HepG2 (cell line): ENCODE measurements at regions not wholly inside any gene's neighbourhood (a gene's known extent, or its start where the extent isn't known, plus 50 kb on each side); places are given as distances from the start of the nearest gene placed in this dataset.

Experiments
- ATAC-seq: fragments of 200-7000 bp; cut with Tn5 transposase; 3 replicates; pipeline ENCODE4 v1.9.1; 2020; ENCODE audit warnings: mild to moderate bottlenecking, moderate library complexity
- BruUV-seq: library from RNA; stranded (reverse); fragments of 400-500 nt; replicated peaks from 2 replicates; lab custom pipeline; 2021; lab: Mats Ljungman, UMichigan
- CTCF ChIA-PET: fragments of 300-600 bp; formaldehyde crosslinking; extraction: SDS; loops from one replicate; lab custom pipeline; 2021; ENCODE audit warnings: low total read pairs, inconsistent platforms, low intra/inter-chr PET ratio; lab: Yijun Ruan, JAX
- POLR2A ChIA-PET: fragments of 350-600 bp; sonication (Branson Sonifier 250); formaldehyde crosslinking; loops from one replicate; lab custom pipeline; 2020; ENCODE audit warnings: antibody characterized with exemption, inconsistent platforms; lab: Yijun Ruan, JAX
- DNase-seq: peaks from one replicate; pipeline ENCODE4 v3.0.0-alpha.2; 2015; ENCODE audit warnings: low spot score
- FAIRE-seq: peaks from 3 replicates; lab custom pipeline; 2011; peaks lifted over from hg19 to GRCh38; lab: Jason Lieb, UNC
- H2AFZ ChIP-seq: one replicate; pipeline ENCODE4 v1.6.1; 2011; ENCODE audit warnings: low read length, inconsistent platforms
- H3K27ac ChIP-seq: fragments of 300-600 bp; 3 replicates; pipeline ENCODE4 v1.8.0; 2011; ENCODE audit warnings: mixed run types, mild to moderate bottlenecking, mixed read lengths, low read length, inconsistent platforms; ENCODE audit not compliant: insufficient read depth; ENCODE audit errors: extremely low read length
- H3K27me3 ChIP-seq, 2 experiments: fragments of 200-600 bp in 1 of 2; 2 replicates in 1 of 2; 3 replicates in 1 of 2; pipeline versions ENCODE4 v1.6.0 to v1.8.0; 2011; ENCODE audit warnings: low read length in 2 of 2, mild to moderate bottlenecking in 2 of 2, moderate library complexity in 2 of 2, inconsistent platforms in 1 of 2; ENCODE audit not compliant: insufficient read depth in 2 of 2, control insufficient read depth in 1 of 2
- H3K36me3 ChIP-seq, 2 experiments: fragments of 200-600 bp in 1 of 2; replicated peaks in 1 of 2; 2 replicates in 1 of 2; 3 replicates in 1 of 2; pipeline versions ENCODE4 v1.5.1 to v1.8.0; 2011; ENCODE audit warnings: low read length in 2 of 2, inconsistent platforms in 1 of 2; ENCODE audit not compliant: insufficient read depth in 2 of 2, control insufficient read depth in 1 of 2
- H3K4me1 ChIP-seq: 2 replicates; pipeline ENCODE4 v1.5.1; 2012; ENCODE audit warnings: low read length, inconsistent platforms; ENCODE audit not compliant: insufficient read depth
- H3K4me2 ChIP-seq: 2 replicates; pipeline ENCODE4 v1.6.0; 2011; ENCODE audit warnings: low read depth, low read length, inconsistent platforms
- H3K4me3 ChIP-seq, 3 experiments: fragments of 200-600 bp in 1 of 3; sonication (generic), shearing (Covaris generic) in 1 of 3; replicated peaks in 1 of 3; 2 replicates each; pipeline ENCODE4 v1.5.1; 2011 to 2016; ENCODE audit warnings: low read length in 3 of 3, inconsistent platforms in 2 of 3, low read depth in 2 of 3, mild to moderate bottlenecking in 2 of 3, control low read depth in 1 of 3, mixed read lengths in 1 of 3; ENCODE audit not compliant: insufficient read depth in 1 of 3
- H3K79me2 ChIP-seq: one replicate; pipeline ENCODE4 v1.6.1; 2011; ENCODE audit warnings: low read length, inconsistent platforms; ENCODE audit not compliant: insufficient read depth
- H3K9ac ChIP-seq: 2 replicates; pipeline ENCODE4 v1.6.0; 2011; ENCODE audit warnings: mild to moderate bottlenecking, low read depth, low read length, inconsistent platforms; ENCODE audit not compliant: insufficient read depth
- H3K9me3 ChIP-seq: 2 replicates; pipeline ENCODE4 v1.5.1; 2012; ENCODE audit warnings: mild to moderate bottlenecking, low read length
- H4K20me1 ChIP-seq: 2 replicates; pipeline ENCODE4 v1.6.0; 2011; ENCODE audit warnings: inconsistent platforms, mild to moderate bottlenecking, low read length, moderate library complexity; ENCODE audit not compliant: insufficient read depth
- ARNT2 ChIP-seq: sonication (generic); formaldehyde crosslinking; IDR thresholded peaks from 2 replicates; pipeline ENCODE4 v1.8.0; 2022; ENCODE audit warnings: mild to moderate bottlenecking, low read depth, missing genetic modification reagents, moderate library complexity
- DR1 ChIP-seq: sonication (generic); formaldehyde crosslinking; IDR thresholded peaks from 2 replicates; pipeline ENCODE4 v1.8.0; 2021; ENCODE audit warnings: mild to moderate bottlenecking, missing genetic modification reagents, inconsistent platforms
- ERF ChIP-seq: IDR thresholded peaks from 2 replicates; pipeline ENCODE4 v1.6.1; 2018; ENCODE audit warnings: missing biosample characterization, missing genetic modification reagents
- ETV5 ChIP-seq: IDR thresholded peaks from 2 replicates; pipeline ENCODE4 v1.6.1; 2018; ENCODE audit warnings: missing biosample characterization, missing genetic modification reagents, inconsistent platforms, borderline replicate concordance
- HNRNPL ChIP-seq: fragments of 200-400 bp; formaldehyde crosslinking; IDR thresholded peaks from 2 replicates; pipeline ENCODE4 v1.6.1; 2017; ENCODE audit warnings: mild to moderate bottlenecking, low read depth, low read length
- HOXA5 ChIP-seq: sonication (generic); formaldehyde crosslinking; IDR thresholded peaks from 2 replicates; pipeline ENCODE4 v1.4.0; 2020; ENCODE audit warnings: missing genetic modification reagents
- JARID2 ChIP-seq: sonication (generic); formaldehyde crosslinking; IDR thresholded peaks from 2 replicates; pipeline ENCODE4 v1.8.1; 2023; ENCODE audit warnings: missing genetic modification reagents, inconsistent platforms; ENCODE audit not compliant: insufficient replicate concordance
- KAT8 ChIP-seq: IDR thresholded peaks from 2 replicates; pipeline ENCODE4 v1.6.1; 2016; ENCODE audit warnings: missing genetic modification reagents, missing compliant biosample characterization
- LCORL ChIP-seq, 2 experiments: fragments of 450-650 bp in 1 of 2; sonication (generic) in 1 of 2; formaldehyde crosslinking in 1 of 2; IDR thresholded peaks; 2 replicates each; pipeline versions ENCODE4 v1.5.0 to v1.6.1; 2017 to 2020; ENCODE audit warnings: antibody characterized with exemption in 1 of 2, missing genetic modification reagents in 1 of 2
- MEIS2 ChIP-seq: sonication (generic); formaldehyde crosslinking; IDR thresholded peaks from 2 replicates; pipeline ENCODE4 v1.9.0; 2021; ENCODE audit warnings: mild to moderate bottlenecking, missing genetic modification reagents
- NKX3-1 ChIP-seq: sonication (generic); formaldehyde crosslinking; IDR thresholded peaks from 2 replicates; pipeline ENCODE4 v1.5.0; 2020; ENCODE audit warnings: missing genetic modification reagents
- PITX1 ChIP-seq: sonication (generic); formaldehyde crosslinking; IDR thresholded peaks from 2 replicates; pipeline ENCODE4 v1.5.1; 2020; ENCODE audit warnings: mild to moderate bottlenecking, missing genetic modification reagents
- SIN3A ChIP-seq: IDR thresholded peaks from 2 replicates; pipeline ENCODE4 v1.6.1; 2011; ENCODE audit warnings: low read depth, mild to moderate bottlenecking, control low read depth, low read length, borderline replicate concordance
- SNAPC2 ChIP-seq: sonication (generic); formaldehyde crosslinking; IDR thresholded peaks from 2 replicates; pipeline ENCODE4 v1.8.1; 2022; ENCODE audit warnings: mild to moderate bottlenecking, missing genetic modification reagents
- SNAPC4 ChIP-seq: sonication (generic); formaldehyde crosslinking; IDR thresholded peaks from 2 replicates; pipeline ENCODE4 v1.4.0; 2020; ENCODE audit warnings: mild to moderate bottlenecking, missing genetic modification reagents
- SRSF9 ChIP-seq: fragments of 200-400 bp; formaldehyde crosslinking; IDR thresholded peaks from 2 replicates; pipeline ENCODE4 v1.6.1; 2018; ENCODE audit warnings: borderline replicate concordance, mild to moderate bottlenecking, low read depth, low read length; ENCODE audit not compliant: insufficient read depth, poor library complexity, severe bottlenecking
- TARDBP ChIP-seq: sonication (generic); formaldehyde crosslinking; IDR thresholded peaks from 2 replicates; pipeline ENCODE4 v1.8.0; 2022; ENCODE audit warnings: mild to moderate bottlenecking, missing genetic modification reagents
- ZBTB7A ChIP-seq: sonication (generic); formaldehyde crosslinking; IDR thresholded peaks from 2 replicates; pipeline ENCODE4 v1.8.0; 2022; ENCODE audit warnings: mild to moderate bottlenecking, missing genetic modification reagents
- ZNF121 ChIP-seq: sonication (generic); formaldehyde crosslinking; IDR thresholded peaks from 2 replicates; pipeline ENCODE4 v1.5.0; 2020; ENCODE audit warnings: mild to moderate bottlenecking, missing genetic modification reagents
- ZNF205 ChIP-seq: IDR thresholded peaks from 2 replicates; pipeline ENCODE4 v1.6.1; 2018; ENCODE audit warnings: missing biosample characterization, missing genetic modification reagents
- ZNF354B ChIP-seq: sonication (generic); formaldehyde crosslinking; IDR thresholded peaks from 2 replicates; pipeline ENCODE4 v1.8.0; 2022; ENCODE audit warnings: mild to moderate bottlenecking, missing genetic modification reagents
- in situ Hi-C: cut with HindIII; loops from 2 replicates; pipeline ENCODE4 v1.10.0; 2017; ENCODE audit warnings: low pct_unique_long_range_greater_than_20kb; ENCODE audit not compliant: extremely low pct_ligation_motif_present
- intact Hi-C: fragments of 100-400 bp; cut with micrococcal nuclease; formaldehyde crosslinking; loops from one replicate; pipeline ENCODE4 v1.10.0; 2022; ENCODE audit not compliant: unreplicated experiment
- TF ChIP-seq, protein P1 (sequence below), 2 experiments: fragments of 450-650 bp in 1 of 2; sonication (generic) in 1 of 2; formaldehyde crosslinking; IDR thresholded peaks; 2 replicates each; pipeline versions ENCODE4 v1.5.0 to v1.8.0; 2020 to 2022; ENCODE audit warnings: mild to moderate bottlenecking in 1 of 2, missing genetic modification reagents in 1 of 2

DNA sequence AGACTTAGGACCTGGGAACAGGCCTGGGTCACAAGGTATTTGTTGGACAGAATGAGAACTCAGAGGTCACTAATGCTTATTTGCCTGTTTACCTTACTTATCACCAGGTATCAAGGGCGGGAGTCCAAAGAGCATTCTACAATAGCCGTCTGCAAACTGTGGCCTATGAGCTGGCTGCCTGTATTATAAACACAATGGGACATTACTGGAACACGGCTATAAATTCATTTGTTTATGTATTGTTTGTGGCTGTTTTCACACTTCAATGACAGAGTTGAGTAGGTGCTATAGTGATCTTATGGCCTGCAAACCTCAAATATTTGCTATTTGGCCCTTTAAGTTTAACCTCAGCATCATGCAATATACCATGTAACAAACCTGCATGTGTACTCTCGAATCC, 76.6 kb upstream of the ASTN2 start (continued):
- TF ChIP-seq SNAPC4 (CRISPR knock-in tag) (no peak), LCORL (IDR thresholded peaks at IDR 0.05) (no peak), LCORL (CRISPR knock-in tag; IDR thresholded peaks at IDR 0.05) (no peak), ZBTB7A (CRISPR knock-in tag) (no peak), SNAPC2 (no peak), SRSF9 (no peak), DR1 (CRISPR knock-in tag) (no peak), ZNF354B (CRISPR knock-in tag) (no peak), SIN3A (no peak), KAT8 (CRISPR knock-in tag) (peak; percentile 71; the same call in 1 of the 2 replicates), NKX3-1 (no peak)

DNA sequence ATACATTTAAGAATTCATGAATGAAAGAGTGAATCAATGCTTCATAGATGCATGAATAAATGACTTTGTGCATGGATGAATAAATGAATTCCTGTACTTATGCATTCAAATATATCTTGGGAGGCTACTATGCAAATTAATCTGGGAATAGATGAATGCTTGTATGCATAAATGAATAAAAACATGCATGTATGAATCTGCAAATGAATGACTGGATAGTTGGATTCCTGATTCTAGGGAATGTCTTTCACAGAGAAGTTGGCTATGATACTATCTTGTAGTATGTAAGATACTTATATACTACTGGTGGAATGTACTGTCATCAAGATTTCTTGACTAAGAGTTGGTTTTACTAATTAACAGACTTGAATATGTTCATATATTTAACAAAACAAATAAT, 75.3 kb upstream of the ASTN2 start:
- intact Hi-C loops = no loop called here
- TF ChIP-seq TARDBP = no peak
- TF ChIP-seq JARID2 (CRISPR knock-in tag) = no peak
- no peak for TF ChIP-seq PITX1 (CRISPR knock-in tag)
- TF ChIP-seq ARNT2 (CRISPR knock-in tag) = no peak
- TF ChIP-seq ERF (CRISPR knock-in tag) = no peak
- TF ChIP-seq ZNF205 (CRISPR knock-in tag) = no peak
- no peak for TF ChIP-seq HNRNPL
- TF ChIP-seq, protein P1, sequence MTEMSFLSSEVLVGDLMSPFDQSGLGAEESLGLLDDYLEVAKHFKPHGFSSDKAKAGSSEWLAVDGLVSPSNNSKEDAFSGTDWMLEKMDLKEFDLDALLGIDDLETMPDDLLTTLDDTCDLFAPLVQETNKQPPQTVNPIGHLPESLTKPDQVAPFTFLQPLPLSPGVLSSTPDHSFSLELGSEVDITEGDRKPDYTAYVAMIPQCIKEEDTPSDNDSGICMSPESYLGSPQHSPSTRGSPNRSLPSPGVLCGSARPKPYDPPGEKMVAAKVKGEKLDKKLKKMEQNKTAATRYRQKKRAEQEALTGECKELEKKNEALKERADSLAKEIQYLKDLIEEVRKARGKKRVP (CRISPR knock-in tag; IDR thresholded peaks at IDR 0.05) = no peak
- no peak for TF ChIP-seq HOXA5 (CRISPR knock-in tag)
- TF ChIP-seq ETV5 (CRISPR knock-in tag) = no peak
- TF ChIP-seq ZNF121 (CRISPR knock-in tag) = no peak
- TF ChIP-seq MEIS2 (CRISPR knock-in tag) = no peak

More for the DNA sequence above, 75.3 kb upstream of the ASTN2 start:
- in situ Hi-C loops = no loop called here
- ChIA-PET CTCF (no interaction called here), POLR2A (no interaction called here)
- Histone ChIP-seq H3K4me2 (no peak overlapping the region), H3K79me2 (no peaks in the 10 kb centered on the region), H3K9me3 (no peaks in the 10 kb centered on the region), H4K20me1 (no peaks in the 10 kb centered on the region), H3K4me1 (peaks cover 60% of the 10 kb centered on the region), H3K27me3 (no peaks in the 10 kb centered on the region), H3K4me3 (no peak overlapping the region), H2AFZ (no peak overlapping the region), H3K9ac (no peak overlapping the region), H3K27ac (no peak overlapping the region), H3K36me3 (no peaks in the 10 kb centered on the region)
- no peak for FAIRE-seq
- no peak for ATAC-seq
- DNase-seq = no peak
- BruUV-seq = no TSS peak
